ENCODE measurements at regions not wholly inside any gene's neighbourhood (a gene's known extent, or its start where the extent isn't known, plus 50 kb on each side); places are given as distances from the start of the nearest gene placed in this dataset.

DNA sequence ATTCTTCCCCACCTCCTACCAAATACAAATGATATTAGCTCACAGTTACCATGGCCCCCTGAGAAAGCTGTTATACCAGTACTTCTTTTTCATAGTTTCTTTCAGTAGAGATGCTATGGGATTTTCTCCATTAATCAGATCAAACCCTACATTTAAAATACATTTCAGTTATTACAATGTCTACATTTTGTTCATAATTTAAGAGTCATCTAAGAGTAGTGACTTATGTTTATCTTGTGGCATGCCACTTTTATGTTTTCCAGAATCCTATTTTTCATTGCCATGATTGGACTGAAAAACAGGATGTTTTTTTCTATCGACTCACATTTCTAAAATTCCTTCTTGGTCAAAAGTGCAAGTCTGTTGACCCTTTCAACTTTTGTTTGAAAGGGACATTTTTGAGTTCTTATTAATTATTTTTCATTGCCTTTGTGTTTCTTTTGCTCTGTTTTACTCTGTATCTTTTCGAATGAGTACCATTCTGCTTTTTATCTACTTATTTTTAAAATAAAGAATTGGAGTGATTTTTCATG lies 77.4 kb upstream of the ANXA1 start:
- TF ChIP-seq, protein P1, sequence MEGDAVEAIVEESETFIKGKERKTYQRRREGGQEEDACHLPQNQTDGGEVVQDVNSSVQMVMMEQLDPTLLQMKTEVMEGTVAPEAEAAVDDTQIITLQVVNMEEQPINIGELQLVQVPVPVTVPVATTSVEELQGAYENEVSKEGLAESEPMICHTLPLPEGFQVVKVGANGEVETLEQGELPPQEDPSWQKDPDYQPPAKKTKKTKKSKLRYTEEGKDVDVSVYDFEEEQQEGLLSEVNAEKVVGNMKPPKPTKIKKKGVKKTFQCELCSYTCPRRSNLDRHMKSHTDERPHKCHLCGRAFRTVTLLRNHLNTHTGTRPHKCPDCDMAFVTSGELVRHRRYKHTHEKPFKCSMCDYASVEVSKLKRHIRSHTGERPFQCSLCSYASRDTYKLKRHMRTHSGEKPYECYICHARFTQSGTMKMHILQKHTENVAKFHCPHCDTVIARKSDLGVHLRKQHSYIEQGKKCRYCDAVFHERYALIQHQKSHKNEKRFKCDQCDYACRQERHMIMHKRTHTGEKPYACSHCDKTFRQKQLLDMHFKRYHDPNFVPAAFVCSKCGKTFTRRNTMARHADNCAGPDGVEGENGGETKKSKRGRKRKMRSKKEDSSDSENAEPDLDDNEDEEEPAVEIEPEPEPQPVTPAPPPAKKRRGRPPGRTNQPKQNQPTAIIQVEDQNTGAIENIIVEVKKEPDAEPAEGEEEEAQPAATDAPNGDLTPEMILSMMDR (IDR thresholded peaks at IDR 0.05; ENCODE audit: insufficient read depth, low read length, poor library complexity, severe bottlenecking): no peak
- no peak for TF ChIP-seq EZH2phosphoT487 (conservative IDR thresholded peaks at IDR 0.05; ENCODE audit: low read length)

All from SU-DHL-6 (cell line).